22Rv1 (cell line): ENCODE measurements at regions not wholly inside any gene's neighbourhood (a gene's known extent, or its start where the extent isn't known, plus 50 kb on each side); places are given as distances from the start of the nearest gene placed in this dataset.

ENCODE experiments used
- CTCF ChIP-seq: fragments of 450-650 bp; IDR thresholded peaks from 2 replicates; pipeline ENCODE4 v1.5.1; 2017; ENCODE audit warnings: mild to moderate bottlenecking
- ZFX ChIP-seq: fragments of 450-650 bp; IDR thresholded peaks from 2 replicates; pipeline ENCODE4 v1.6.1; 2017; ENCODE audit warnings: antibody characterized with exemption, borderline replicate concordance

- no peak for TF ChIP-seq CTCF
- TF ChIP-seq ZFX = no peak
Observed at GRCh38 chr1:103180660-103181059, 72.3 kb upstream of the COL11A1 start.
